HepG2 (cell line): ENCODE measurements at regions not wholly inside any gene's neighbourhood (a gene's known extent, or its start where the extent isn't known, plus 50 kb on each side); places are given as distances from the start of the nearest gene placed in this dataset.

ENCODE experiments used
- ATAC-seq: fragments of 200-7000 bp; cut with Tn5 transposase; 3 replicates; pipeline ENCODE4 v1.9.1; 2020; ENCODE audit warnings: mild to moderate bottlenecking, moderate library complexity
- BruUV-seq: library from RNA; stranded (reverse); fragments of 400-500 nt; replicated peaks from 2 replicates; lab custom pipeline; 2021; lab: Mats Ljungman, UMichigan
- CTCF ChIA-PET: fragments of 300-600 bp; formaldehyde crosslinking; extraction: SDS; loops from one replicate; lab custom pipeline; 2021; ENCODE audit warnings: low total read pairs, inconsistent platforms, low intra/inter-chr PET ratio; lab: Yijun Ruan, JAX
- POLR2A ChIA-PET: fragments of 350-600 bp; sonication (Branson Sonifier 250); formaldehyde crosslinking; loops from one replicate; lab custom pipeline; 2020; ENCODE audit warnings: antibody characterized with exemption, inconsistent platforms; lab: Yijun Ruan, JAX
- DNase-seq: peaks from one replicate; pipeline ENCODE4 v3.0.0-alpha.2; 2015; ENCODE audit warnings: low spot score
- FAIRE-seq: peaks from 3 replicates; lab custom pipeline; 2011; peaks lifted over from hg19 to GRCh38; lab: Jason Lieb, UNC
- H2AFZ ChIP-seq: one replicate; pipeline ENCODE4 v1.6.1; 2011; ENCODE audit warnings: low read length, inconsistent platforms
- H3K27ac ChIP-seq: fragments of 300-600 bp; 3 replicates; pipeline ENCODE4 v1.8.0; 2011; ENCODE audit warnings: mixed run types, mild to moderate bottlenecking, mixed read lengths, low read length, inconsistent platforms; ENCODE audit not compliant: insufficient read depth; ENCODE audit errors: extremely low read length
- H3K27me3 ChIP-seq, 2 experiments: fragments of 200-600 bp in 1 of 2; 2 replicates in 1 of 2; 3 replicates in 1 of 2; pipeline versions ENCODE4 v1.6.0 to v1.8.0; 2011; ENCODE audit warnings: low read length in 2 of 2, mild to moderate bottlenecking in 2 of 2, moderate library complexity in 2 of 2, inconsistent platforms in 1 of 2; ENCODE audit not compliant: insufficient read depth in 2 of 2, control insufficient read depth in 1 of 2
- H3K36me3 ChIP-seq, 2 experiments: fragments of 200-600 bp in 1 of 2; replicated peaks in 1 of 2; 2 replicates in 1 of 2; 3 replicates in 1 of 2; pipeline versions ENCODE4 v1.5.1 to v1.8.0; 2011; ENCODE audit warnings: low read length in 2 of 2, inconsistent platforms in 1 of 2; ENCODE audit not compliant: insufficient read depth in 2 of 2, control insufficient read depth in 1 of 2
- H3K4me1 ChIP-seq: 2 replicates; pipeline ENCODE4 v1.5.1; 2012; ENCODE audit warnings: low read length, inconsistent platforms; ENCODE audit not compliant: insufficient read depth
- H3K4me2 ChIP-seq: 2 replicates; pipeline ENCODE4 v1.6.0; 2011; ENCODE audit warnings: low read depth, low read length, inconsistent platforms
- H3K4me3 ChIP-seq, 3 experiments: fragments of 200-600 bp in 1 of 3; sonication (generic), shearing (Covaris generic) in 1 of 3; replicated peaks in 1 of 3; 2 replicates each; pipeline ENCODE4 v1.5.1; 2011 to 2016; ENCODE audit warnings: low read length in 3 of 3, inconsistent platforms in 2 of 3, low read depth in 2 of 3, mild to moderate bottlenecking in 2 of 3, control low read depth in 1 of 3, mixed read lengths in 1 of 3; ENCODE audit not compliant: insufficient read depth in 1 of 3
- H3K79me2 ChIP-seq: one replicate; pipeline ENCODE4 v1.6.1; 2011; ENCODE audit warnings: low read length, inconsistent platforms; ENCODE audit not compliant: insufficient read depth
- H3K9ac ChIP-seq: 2 replicates; pipeline ENCODE4 v1.6.0; 2011; ENCODE audit warnings: mild to moderate bottlenecking, low read depth, low read length, inconsistent platforms; ENCODE audit not compliant: insufficient read depth
- H3K9me3 ChIP-seq: 2 replicates; pipeline ENCODE4 v1.5.1; 2012; ENCODE audit warnings: mild to moderate bottlenecking, low read length
- H4K20me1 ChIP-seq: 2 replicates; pipeline ENCODE4 v1.6.0; 2011; ENCODE audit warnings: inconsistent platforms, mild to moderate bottlenecking, low read length, moderate library complexity; ENCODE audit not compliant: insufficient read depth
- CCAR2 ChIP-seq: fragments of 200-400 bp; formaldehyde crosslinking; optimal IDR thresholded peaks from 2 replicates; pipeline ENCODE3; 2018; ENCODE audit warnings: low read depth, mild to moderate bottlenecking, low read length, moderate library complexity
- HMGXB4 ChIP-seq, 2 experiments: sonication (generic) in 1 of 2; formaldehyde crosslinking in 1 of 2; IDR thresholded peaks; 2 replicates each; pipeline versions ENCODE4 v1.4.0 to v1.6.1; 2018 to 2020; ENCODE audit warnings: missing genetic modification reagents in 2 of 2, borderline replicate concordance in 1 of 2, low read depth in 1 of 2, mild to moderate bottlenecking in 1 of 2, missing biosample characterization in 1 of 2
- JARID2 ChIP-seq: sonication (generic); formaldehyde crosslinking; IDR thresholded peaks from 2 replicates; pipeline ENCODE4 v1.8.1; 2023; ENCODE audit warnings: missing genetic modification reagents, inconsistent platforms; ENCODE audit not compliant: insufficient replicate concordance
- MAFK ChIP-seq, 2 experiments: IDR thresholded peaks in 1 of 2; conservative IDR thresholded peaks in 1 of 2; 2 replicates each; pipeline ENCODE4 v1.6.1; 2011; ENCODE audit warnings: improper control_type of control experiment in 2 of 2, low read length in 2 of 2
- NFKBIZ ChIP-seq: IDR thresholded peaks from 2 replicates; pipeline ENCODE4 v1.6.1; 2018; ENCODE audit warnings: missing genetic modification reagents, missing compliant biosample characterization
- POGZ ChIP-seq: sonication (generic); formaldehyde crosslinking; IDR thresholded peaks from 2 replicates; pipeline ENCODE4 v1.4.0; 2020; ENCODE audit warnings: mild to moderate bottlenecking, missing genetic modification reagents
- POLR2AphosphoS2 ChIP-seq: IDR thresholded peaks from 2 replicates; pipeline ENCODE4 v1.6.1; 2011; ENCODE audit warnings: low read depth, low read length, improper control_type of control experiment
- SRSF4 ChIP-seq: fragments of 200-400 bp; formaldehyde crosslinking; IDR thresholded peaks from one replicate; pipeline ENCODE4 v1.6.1; 2018; ENCODE audit warnings: mild to moderate bottlenecking, low read depth, low read length, moderate library complexity; ENCODE audit not compliant: poor library complexity, severe bottlenecking
- ZBTB37 ChIP-seq: sonication (generic); formaldehyde crosslinking; IDR thresholded peaks from 2 replicates; pipeline ENCODE4 v1.4.0; 2020; ENCODE audit warnings: mild to moderate bottlenecking, missing genetic modification reagents
- ZNF232 ChIP-seq: sonication (generic); formaldehyde crosslinking; IDR thresholded peaks from 2 replicates; pipeline ENCODE4 v1.4.0; 2020; ENCODE audit warnings: missing genetic modification reagents, borderline replicate concordance
- ZNF337 ChIP-seq: sonication (generic); formaldehyde crosslinking; IDR thresholded peaks from 2 replicates; pipeline ENCODE4 v1.5.1; 2020; ENCODE audit warnings: missing genetic modification reagents, low read depth, mild to moderate bottlenecking, borderline replicate concordance
- ZNF468 ChIP-seq: sonication (generic); formaldehyde crosslinking; IDR thresholded peaks from 2 replicates; pipeline ENCODE4 v1.8.0; 2022; ENCODE audit warnings: mild to moderate bottlenecking, moderate library complexity, missing genetic modification reagents
- ZNF501 ChIP-seq: sonication (generic); formaldehyde crosslinking; IDR thresholded peaks from 2 replicates; pipeline ENCODE4 v1.5.1; 2020; ENCODE audit warnings: mild to moderate bottlenecking, moderate library complexity, missing genetic modification reagents
- ZNF569 ChIP-seq: sonication (generic); formaldehyde crosslinking; IDR thresholded peaks from 2 replicates; pipeline ENCODE4 v1.5.0; 2020; ENCODE audit warnings: mild to moderate bottlenecking, missing genetic modification reagents, moderate library complexity, borderline replicate concordance
- ZNF816 ChIP-seq: sonication (generic); formaldehyde crosslinking; IDR thresholded peaks from 2 replicates; pipeline ENCODE4 v1.8.0; 2022; ENCODE audit warnings: missing genetic modification reagents, mild to moderate bottlenecking, borderline replicate concordance
- WGBS: methylation state at CpG from one replicate; pipeline ENCODE4 v1.1.6; 2017; ENCODE audit warnings: low lambda C conversion rate; 5-methylcytosine and 5-hydroxymethylcytosine counted together
- in situ Hi-C: cut with HindIII; loops from 2 replicates; pipeline ENCODE4 v1.10.0; 2017; ENCODE audit warnings: low pct_unique_long_range_greater_than_20kb; ENCODE audit not compliant: extremely low pct_ligation_motif_present
- intact Hi-C: fragments of 100-400 bp; cut with micrococcal nuclease; formaldehyde crosslinking; loops from one replicate; pipeline ENCODE4 v1.10.0; 2022; ENCODE audit not compliant: unreplicated experiment
- TF ChIP-seq, protein P1 (sequence below): sonication (generic); formaldehyde crosslinking; IDR thresholded peaks from 2 replicates; pipeline ENCODE4 v1.8.0; 2023; ENCODE audit warnings: mild to moderate bottlenecking, missing genetic modification reagents

DNA sequence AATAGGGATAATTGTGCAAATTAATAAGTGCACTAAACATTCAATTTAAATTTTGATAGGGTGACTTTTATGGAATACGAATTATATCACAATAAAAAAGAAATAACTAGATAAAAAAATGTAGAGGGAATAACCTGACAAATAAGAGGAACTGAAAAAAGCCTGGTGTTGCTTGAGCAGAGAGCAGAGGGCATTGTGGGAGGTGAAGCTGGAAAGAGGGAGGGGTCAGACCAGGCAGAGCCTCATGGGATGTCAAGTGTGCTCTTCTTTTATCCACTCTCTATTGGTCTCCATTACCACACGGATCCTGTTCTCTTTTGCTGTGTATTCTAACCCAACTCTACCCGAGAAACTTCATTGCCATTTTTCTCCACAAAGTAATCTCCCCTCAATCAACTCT is 264.0 kb upstream of the CRBN start:
- Histone ChIP-seq H3K4me3 (no peak overlapping the region), H3K79me2 (no peaks in the 10 kb centered on the region), H4K20me1 (no peaks in the 10 kb centered on the region), H3K9ac (no peak overlapping the region), H3K27me3 (no peaks in the 10 kb centered on the region), H3K27ac (no peak overlapping the region), H3K4me2 (no peak overlapping the region), H2AFZ (no peak overlapping the region), H3K4me1 (no peaks in the 10 kb centered on the region), H3K36me3 (no peaks in the 10 kb centered on the region), H3K9me3 (no peaks in the 10 kb centered on the region)
- ChIA-PET POLR2A (no interaction called here), CTCF (no interaction called here)
- no peak for TF ChIP-seq SRSF4
- TF ChIP-seq POGZ (CRISPR knock-in tag) = no peak
- no peak for TF ChIP-seq NFKBIZ
- TF ChIP-seq POLR2AphosphoS2 = no peak
- no peak for TF ChIP-seq JARID2 (CRISPR knock-in tag)
- TF ChIP-seq ZNF501 (CRISPR knock-in tag) = no peak
- no peak for TF ChIP-seq ZNF569 (CRISPR knock-in tag)
- ATAC-seq (no peak), DNase-seq (no peak), FAIRE-seq (no peak)
- intact Hi-C loops = no loop called here
- in situ Hi-C loops = no loop called here
- WGBS = under 1% methylated on average over 3 of the region's 3 CpGs
- BruUV-seq = no TSS peak

DNA sequence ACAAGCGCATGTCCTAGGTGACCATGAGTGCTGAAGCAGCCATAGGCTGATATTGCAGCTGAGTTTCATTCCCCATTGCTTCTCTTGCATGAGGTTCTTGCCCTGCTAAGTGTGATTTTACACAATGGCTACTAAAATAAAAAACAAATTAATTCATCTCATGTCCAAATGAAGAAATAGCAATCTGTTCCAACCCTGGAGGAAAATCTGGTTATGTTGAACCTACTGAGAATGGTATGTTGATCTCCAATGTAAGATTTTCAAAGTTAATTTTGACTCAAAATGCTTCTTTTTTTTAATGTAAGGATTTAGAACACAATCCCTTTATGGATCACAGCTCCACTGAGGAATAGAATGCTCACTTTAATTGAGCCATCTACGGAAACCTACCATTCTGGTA is 254.2 kb upstream of the CRBN start:
- Histone ChIP-seq H3K79me2 (no peaks in the 10 kb centered on the region), H3K4me2 (no peak overlapping the region), H3K27ac (no peak overlapping the region), H3K36me3 (no peaks in the 10 kb centered on the region), H3K4me3 (no peak overlapping the region), H3K9ac (no peak overlapping the region), H4K20me1 (no peaks in the 10 kb centered on the region), H3K9me3 (no peaks in the 10 kb centered on the region), H3K4me1 (no peaks in the 10 kb centered on the region), H2AFZ (no peak overlapping the region), H3K27me3 (no peaks in the 10 kb centered on the region)
- ChIA-PET CTCF (no interaction called here), POLR2A (no interaction called here)
- in situ Hi-C loops (no loop called here), intact Hi-C loops (no loop called here)
- ATAC-seq = no peak
- no peak for FAIRE-seq
- no peak for DNase-seq
- no TSS peak for BruUV-seq
- 3% methylated on average over 2 of the region's 2 CpGs for WGBS
- TF ChIP-seq ZNF468 (no peak), ZBTB37 (CRISPR knock-in tag) (no peak), MAFK (conservative IDR thresholded peaks at IDR 0.05 in 1 of 2, IDR thresholded peaks at IDR 0.05 in 1 of 2; ENCODE audit: low read length in 2 of 2) (no peak), ZNF232 (CRISPR knock-in tag) (no peak), ZNF816 (CRISPR knock-in tag) (no peak), ZNF337 (CRISPR knock-in tag) (no peak), HMGXB4 (CRISPR knock-in tag; IDR thresholded peaks at IDR 0.05; ENCODE audit: borderline replicate concordance in 1 of 2, low read depth in 1 of 2) (no peak), CCAR2 (no peak)
- TF ChIP-seq, protein P1, sequence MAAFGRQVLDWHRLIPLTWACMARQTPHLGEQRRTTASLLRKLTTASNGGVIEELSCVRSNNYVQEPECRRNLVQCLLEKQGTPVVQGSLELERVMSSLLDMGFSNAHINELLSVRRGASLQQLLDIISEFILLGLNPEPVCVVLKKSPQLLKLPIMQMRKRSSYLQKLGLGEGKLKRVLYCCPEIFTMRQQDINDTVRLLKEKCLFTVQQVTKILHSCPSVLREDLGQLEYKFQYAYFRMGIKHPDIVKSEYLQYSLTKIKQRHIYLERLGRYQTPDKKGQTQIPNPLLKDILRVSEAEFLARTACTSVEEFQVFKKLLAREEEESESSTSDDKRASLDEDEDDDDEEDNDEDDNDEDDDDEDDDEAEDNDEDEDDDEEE (CRISPR knock-in tag) = no peak
